GM04503 (cell line): ENCODE measurements at regions not wholly inside any gene's neighbourhood (a gene's known extent, or its start where the extent isn't known, plus 50 kb on each side); places are given as distances from the start of the nearest gene placed in this dataset.

ENCODE experiments used
- DNase-seq: peaks from one replicate; pipeline ENCODE4 v3.0.0-alpha.2; 2012; ENCODE audit warnings: low read depth

GRCh38 chr2:15889442-15890123, 50.8 kb upstream of the MYCN start:
- no peak for DNase-seq

- DNase-seq = no peak
These were observed 50.1 kb upstream of the MYCN start for GRCh38 chr2:15890124-15890754.
